HG03442 (cell line): ENCODE measurements at regions not wholly inside any gene's neighbourhood (a gene's known extent, or its start where the extent isn't known, plus 50 kb on each side); places are given as distances from the start of the nearest gene placed in this dataset.

Experiments used
- ATAC-seq: cut with Tn5 transposase; IDR thresholded peaks from one replicate; pipeline ENCODE4 v1.9.1; 2021; ENCODE audit warnings: mild to moderate bottlenecking, moderate library complexity; ENCODE audit not compliant: unreplicated experiment

DNA sequence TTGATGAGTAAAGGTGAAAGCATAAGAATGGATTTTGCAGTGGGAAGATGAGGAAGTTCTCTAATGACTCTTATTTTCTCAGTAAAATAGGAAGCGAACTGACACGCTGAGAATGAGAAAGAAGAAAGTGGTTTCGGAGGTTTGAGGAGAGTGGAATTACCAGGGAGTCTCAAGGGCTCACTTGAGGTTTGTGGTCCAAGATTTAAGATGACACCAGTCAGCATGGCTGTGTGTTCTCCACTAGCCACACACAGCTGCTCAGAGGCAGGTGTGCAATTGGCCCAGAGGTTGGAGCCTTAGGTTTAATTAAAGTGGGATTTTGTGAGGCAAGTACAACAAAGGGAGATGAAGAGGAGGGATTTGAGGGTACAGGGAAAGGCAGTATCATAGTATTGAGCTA, 99.6 kb upstream of the NBEA start:
- no peak for ATAC-seq

DNA sequence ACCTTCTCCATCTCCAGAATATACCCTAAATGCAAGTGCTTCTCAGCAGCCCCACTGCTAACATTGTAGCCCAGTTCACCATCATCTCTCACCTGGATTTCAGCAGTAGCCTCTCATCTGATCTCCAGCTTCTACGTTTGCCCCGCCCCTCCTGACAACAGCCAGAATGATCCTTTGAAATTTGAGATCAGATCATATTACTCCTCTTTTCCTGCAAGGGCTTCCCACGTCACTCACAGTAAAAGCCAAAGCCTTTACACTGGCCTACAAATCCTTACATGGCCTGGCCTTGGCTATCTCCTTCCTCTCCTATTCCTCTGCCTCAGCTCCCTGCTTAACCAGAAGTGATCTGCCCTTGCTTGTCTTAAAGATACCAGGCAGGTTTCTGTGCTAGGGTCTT, 94.3 kb upstream of the NBEA start:
- ATAC-seq, result no peak

DNA sequence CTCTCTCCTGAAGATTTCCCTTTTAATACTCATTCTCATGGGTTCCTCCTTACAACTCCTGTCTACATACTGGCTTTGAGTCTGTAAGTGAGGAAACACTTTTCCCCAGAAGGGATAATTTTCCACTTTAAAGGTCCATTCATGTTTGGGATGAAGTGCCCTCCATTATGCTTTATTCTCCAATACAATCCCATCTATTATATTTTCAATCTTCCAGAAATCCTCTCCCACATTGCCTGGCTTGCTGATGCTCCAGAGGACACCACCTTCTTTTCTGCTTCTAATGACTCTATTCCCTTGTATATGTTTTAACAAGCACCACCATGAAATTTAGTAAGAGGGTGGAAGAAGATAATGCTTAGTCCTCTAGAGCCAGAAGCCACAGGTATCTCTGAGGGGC, 92.7 kb upstream of the NBEA start:
- no peak for ATAC-seq

DNA sequence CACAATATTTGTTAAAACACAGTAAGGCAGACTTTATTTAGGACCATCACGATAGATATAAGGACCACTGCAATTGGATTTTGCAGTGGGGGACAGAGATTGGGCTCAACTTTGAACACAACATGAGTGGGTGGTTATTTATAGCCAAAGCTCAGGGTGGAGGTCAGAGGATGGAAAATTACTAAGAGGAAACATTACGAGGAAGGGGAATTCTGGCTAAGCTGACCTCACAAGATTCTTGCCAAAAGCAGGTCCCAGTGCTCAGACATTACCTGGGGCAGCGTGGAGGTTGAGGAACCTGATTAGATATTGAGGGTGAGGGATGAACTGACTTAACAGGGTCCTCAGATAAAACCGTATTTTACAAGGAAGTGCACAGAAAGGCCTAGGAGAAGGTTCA, 88.9 kb upstream of the NBEA start:
- no peak for ATAC-seq

DNA sequence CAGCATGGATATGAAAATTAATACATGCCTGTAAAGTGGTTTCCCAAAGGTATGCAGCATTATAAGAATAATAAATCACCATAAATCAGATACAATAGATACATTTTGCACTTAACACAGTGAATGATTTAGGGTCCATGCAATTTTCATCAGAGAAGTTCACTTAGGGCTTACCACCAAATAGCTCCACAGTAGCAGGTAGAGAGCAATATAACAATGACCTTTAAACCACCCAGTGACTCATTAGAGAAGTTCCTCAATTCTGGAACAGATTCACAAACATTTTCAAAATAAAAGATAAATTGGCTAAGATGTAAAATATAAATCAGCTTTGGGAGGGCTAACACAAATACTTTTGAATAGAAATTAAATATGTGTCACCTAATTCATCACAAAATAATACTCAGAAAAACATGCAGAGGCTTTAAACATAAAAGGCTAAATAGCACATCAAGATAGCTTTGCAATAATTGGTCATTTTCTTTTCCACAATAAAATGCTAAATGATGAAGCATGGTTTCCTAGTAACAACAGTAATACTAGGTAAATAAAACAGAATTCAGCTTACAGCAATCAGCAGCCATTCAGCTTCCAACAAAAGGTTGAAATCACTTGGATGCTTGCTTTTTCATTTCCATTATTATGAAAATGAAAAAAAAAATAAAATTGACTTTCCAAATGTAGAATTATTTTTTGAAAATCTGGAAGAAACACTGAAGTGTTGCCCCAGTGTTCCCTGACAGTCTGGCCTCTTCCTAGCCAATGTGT, 84.3 kb upstream of the NBEA start:
- ATAC-seq, result no peak

DNA sequence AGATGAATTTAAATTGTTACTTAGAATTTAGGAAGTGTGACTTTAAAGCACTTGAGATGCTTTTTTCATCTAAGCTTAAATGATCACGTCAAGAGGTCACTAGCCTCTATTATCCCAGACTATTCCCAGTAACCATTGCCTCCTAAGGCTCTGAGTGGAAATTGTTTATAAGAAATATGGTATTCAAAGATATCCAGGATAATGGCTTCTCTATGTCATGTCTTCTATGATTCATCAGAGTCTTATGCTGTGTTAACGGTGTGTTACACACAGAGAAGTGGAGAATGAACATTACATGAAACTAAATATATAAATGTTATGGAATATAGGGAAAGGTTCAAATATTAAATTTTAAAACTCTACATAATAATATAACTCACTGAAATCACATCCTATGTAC, 79.8 kb upstream of the NBEA start:
- ATAC-seq, result no peak

DNA sequence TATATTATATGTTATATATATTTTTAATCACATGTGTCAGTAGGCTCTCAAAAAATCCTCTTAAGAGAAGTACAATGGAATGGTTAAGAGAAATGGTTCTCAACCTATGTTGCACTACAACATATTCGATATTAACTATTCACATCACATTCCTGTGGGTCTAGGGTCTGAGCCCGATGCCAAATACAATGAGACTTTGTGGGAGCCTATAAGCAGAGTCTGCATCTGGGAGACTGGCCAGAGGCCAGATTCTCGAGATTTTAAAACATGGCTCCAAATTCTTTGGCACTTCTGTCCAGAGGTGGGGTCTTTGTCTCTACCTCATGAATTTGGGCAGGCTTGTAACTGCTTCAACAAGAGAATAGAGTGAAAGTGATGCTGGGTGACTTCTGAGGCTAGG, 79.4 kb upstream of the NBEA start:
- ATAC-seq, result no peak

DNA sequence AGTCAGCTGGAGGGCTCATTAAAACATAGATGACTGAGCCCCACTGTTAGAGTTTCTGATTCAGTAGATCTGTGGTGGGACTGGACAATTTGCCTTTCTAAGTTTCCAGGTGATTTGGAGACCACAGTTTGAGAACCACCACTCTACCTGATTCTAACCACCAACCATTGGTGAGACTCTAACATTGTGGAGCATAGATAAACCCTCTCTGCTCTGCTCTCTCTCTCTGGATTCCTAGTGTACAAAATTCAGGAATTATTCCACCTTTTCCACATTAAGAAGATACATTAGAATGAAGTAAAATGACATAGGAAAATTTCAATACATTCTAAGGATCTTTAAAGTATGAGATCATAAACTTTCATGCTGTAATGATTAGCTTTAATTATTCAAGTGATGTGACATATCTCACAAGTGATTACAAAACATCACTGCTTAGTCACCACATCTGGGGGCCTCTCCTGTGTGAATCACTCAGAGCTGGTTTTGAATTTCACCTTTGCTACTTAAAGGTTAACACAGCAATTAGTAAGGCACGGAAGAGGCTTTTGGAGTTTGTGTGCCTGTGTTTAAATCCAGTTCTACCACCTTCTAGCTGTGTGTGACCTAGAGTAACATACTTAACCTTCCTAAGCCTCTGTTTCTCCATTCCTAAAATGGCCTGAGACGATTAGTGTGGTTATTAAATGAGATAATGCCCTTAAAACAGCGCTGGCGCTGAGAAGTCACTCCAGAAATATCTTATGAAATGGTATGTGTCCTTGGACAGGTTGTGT, 78.5 kb upstream of the NBEA start:
- no peak for ATAC-seq

DNA sequence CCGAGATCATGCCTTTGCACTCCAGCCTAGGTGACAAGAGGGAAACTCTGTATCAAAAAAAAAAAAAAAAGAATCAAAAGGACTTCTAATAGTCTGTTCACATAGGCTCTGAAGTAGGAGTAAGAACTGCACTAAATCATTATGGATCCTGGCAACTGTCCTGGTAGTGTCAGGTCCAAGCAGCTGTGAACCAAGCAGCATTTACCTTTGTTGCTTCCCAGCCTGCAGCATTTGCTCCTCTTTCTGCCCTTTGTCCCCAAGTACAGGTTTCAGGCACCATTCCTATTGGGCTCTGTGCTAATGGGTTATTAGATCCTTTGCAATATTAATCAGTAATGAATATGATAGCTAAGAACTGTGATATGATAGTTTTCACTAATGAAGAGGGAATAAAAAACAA, 77.4 kb upstream of the NBEA start:
- ATAC-seq, result no peak

DNA sequence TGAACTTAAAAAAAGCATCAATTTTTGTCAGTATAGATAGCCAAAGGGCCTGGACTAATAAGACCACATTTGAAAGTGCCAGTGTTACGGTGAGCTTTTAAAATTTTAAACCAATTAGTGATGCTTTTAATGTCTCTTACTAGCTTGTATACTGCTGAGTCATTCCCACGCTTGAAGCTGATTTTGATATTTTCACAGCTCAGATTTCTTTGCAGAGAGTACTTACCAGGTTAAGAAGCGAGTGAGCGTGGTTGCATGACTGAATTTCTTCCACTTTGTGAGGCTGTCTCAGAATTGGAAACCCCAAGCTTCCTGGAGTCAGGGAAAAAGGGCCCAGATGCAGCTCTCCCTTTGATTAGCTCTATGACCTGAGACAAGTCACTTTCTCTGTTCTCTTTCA, 74.5 kb upstream of the NBEA start:
- no peak for ATAC-seq

DNA sequence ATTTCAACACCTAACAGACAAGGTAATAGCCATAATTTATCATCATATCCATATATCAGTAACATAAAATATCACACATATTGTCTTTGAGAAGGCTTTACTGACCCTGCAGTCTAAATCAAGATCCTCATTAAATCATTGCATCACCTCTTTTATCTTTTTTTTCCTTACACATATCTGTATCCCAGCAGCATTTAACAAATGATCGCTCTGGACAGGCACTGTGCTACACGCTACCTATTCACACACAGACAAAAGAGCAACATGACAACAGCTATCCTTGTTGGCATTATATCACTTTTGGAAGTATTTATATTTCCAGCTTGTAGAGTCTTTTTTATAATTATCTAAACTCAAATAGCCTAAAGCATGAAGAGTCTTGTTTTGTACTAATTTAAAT, 73.3 kb upstream of the NBEA start:
- ATAC-seq, result no peak

DNA sequence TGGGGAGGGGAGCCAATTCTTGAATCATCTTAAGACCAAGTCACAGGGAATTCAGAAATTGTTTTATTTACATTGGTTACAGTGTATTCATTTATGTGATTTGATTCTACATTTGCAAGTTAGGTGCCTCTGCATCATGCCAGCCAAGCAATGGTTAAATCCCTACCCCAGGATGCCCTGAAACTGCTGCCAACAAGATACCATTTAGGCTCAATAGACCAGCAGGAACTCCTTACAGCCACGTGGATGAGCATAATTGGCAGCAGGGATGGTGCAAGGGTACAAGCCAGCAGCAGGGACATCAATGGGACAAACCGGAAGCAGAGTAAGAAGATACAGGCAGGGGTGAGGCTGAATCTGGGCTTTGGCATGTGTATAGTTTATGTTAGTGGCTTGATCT, 72.4 kb upstream of the NBEA start:
- ATAC-seq, result no peak

DNA sequence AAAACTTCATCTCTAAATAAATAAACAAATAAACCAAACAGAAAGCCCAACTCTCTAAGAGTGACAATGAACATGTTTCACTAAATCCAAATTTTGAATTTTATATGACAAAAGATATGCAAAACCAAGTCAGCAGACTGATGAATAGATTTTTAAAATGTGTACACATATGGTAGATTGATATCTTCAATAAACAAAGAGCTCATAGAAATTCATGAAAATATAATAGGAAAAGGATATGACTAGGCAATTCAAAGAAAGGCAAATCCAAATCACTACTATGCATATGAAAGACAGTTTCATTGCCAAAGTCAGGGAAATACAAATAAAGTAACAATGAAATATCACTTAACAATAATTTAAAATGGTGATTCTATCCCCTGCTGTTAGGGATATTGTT, 63.7 kb upstream of the NBEA start:
- no peak for ATAC-seq

DNA sequence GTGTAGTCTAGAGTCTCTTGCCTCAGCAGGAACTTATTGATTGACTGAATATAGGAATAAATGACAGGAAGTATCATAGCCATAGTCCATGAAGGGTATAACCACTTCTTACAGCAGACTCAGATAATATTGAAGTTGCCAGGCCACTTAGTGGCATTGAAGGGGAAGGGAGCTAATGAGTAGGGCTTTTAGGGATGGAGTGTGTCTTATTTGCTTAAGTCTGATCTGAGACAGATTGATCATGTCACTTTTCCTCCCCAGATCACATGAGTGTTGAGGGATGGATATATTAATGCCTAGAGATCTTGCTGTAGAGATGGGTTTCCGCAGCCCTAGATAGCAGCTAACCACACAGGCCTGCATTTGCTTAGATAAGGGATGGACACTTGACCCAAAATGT, 62.2 kb upstream of the NBEA start:
- ATAC-seq, result no peak

DNA sequence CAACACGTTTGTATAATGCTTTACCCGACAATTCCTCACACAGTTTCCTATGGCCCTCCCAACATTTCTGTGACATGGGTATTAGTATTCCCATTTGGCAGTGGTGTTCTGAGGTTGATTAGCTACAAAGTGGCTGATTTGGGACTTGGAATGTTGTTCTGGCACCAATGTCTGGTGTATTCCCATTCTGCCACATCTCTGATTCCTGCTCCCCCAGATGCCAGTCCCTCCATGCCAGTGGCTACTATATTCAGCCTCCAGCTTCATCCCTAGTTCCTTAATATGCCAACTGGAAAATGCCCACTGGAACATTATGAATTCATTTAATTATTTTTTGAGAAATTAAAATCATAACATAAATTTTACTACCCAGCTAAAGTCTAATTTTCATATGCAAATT, 60.6 kb upstream of the NBEA start:
- no peak for ATAC-seq

DNA sequence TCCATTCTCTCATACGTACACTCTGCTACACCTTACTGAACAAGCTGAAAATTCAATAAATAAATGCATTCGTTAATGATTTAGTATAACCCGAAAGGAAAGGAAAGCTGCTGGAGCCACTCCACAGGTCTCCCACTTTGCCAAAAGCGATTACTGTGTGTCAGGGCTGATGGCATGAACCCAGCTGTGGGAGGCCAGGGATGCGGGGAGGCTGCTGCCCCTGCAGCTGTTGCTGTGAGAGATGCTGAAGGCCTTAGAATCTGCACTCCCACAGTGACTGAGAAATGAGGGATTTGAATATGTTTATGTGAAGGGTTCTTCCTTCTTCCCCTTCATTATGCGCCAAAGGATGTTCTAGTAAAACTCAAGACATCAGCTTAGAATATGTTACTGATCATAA, 58.7 kb upstream of the NBEA start:
- ATAC-seq, result no peak

DNA sequence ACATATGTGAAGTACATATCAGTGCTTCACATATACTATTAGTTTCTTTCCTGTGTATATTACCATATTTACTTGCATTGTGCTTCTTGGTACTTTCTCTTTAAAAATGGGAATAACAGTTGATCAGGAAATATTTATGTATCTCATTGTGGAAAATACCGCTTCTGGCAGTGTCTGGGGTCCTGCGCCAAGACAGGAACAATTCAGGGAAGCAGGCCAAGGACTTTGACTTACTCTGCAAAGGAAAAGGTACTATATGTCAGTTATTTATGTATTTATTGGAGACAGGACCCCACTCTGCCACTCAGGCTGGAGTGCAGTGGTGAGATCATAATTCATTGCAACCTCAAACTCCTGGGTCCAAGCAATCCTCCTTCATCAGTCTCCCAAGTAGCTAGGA, 57.7 kb upstream of the NBEA start:
- no peak for ATAC-seq

DNA sequence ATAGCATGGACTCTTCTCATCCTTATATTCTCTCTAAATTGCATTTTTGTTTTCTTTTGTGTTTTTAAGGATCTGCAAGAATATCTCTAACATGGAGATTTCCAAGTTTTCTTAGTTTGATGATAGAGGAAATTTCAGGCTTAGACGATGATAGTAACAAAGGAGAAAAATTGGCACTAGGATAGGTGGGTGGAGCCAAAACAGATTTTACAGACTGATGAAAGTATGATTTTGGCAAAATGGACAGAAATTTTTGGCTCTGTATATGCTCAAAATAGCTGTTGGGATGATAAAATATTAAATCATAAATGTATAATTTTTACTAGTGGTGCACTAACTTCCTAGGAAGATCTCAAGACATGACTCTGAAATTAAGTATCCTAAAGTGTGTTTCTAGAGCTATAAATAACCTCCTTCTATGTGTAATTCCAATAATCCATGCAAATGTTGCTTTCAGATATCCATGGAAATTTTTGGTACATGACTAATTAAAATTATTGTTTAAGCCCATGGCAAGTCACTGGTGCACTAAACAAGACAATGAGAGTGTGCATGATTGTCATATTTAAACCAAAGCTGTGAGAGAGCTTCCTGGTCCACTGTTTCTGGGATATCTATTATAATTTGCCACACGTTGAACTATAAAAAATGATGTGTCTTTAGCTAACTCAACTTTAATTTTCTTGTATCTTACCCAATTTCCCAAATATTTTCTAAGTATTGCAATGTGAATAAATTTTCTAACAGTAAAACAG, 55.8 kb upstream of the NBEA start:
- ATAC-seq, result no peak

DNA sequence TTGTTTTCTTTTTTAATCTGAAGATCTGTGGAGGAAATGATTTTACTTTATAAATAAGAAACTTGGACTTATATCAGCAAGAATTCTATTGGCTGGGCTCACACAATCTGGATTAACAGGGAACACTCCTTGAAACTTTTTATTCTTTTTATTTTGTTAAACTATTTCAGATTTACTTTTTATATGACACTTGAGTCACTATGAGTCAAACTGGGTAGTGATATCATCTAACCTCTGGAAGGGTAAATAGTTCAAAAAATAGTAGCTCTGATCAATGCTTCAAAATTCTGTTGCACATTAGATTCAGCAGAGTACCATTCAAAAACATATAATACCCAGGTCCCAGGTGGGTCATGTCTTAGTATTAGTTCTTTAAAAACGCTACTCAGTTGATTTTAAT, 55.1 kb upstream of the NBEA start:
- ATAC-seq, result no peak
